GM12874 (cell line): ENCODE measurements at regions not wholly inside any gene's neighbourhood (a gene's known extent, or its start where the extent isn't known, plus 50 kb on each side); places are given as distances from the start of the nearest gene placed in this dataset.

Source experiments
- CTCF ChIP-seq: IDR thresholded peaks from 2 replicates; pipeline ENCODE4 v1.5.1; 2011; ENCODE audit warnings: low read depth, mild to moderate bottlenecking, control low read depth, low read length, moderate library complexity; ENCODE audit not compliant: insufficient read depth

- no peak for TF ChIP-seq CTCF
Measured at GRCh38 chr2:133733901-133734255, 165.6 kb upstream of the NCKAP5 start.

- no peak for TF ChIP-seq CTCF
Measured at GRCh38 chr2:133734716-133735495, 166.6 kb upstream of the NCKAP5 start.

- TF ChIP-seq CTCF, result no peak
Measured at GRCh38 chr2:133736674-133737073, 168.4 kb upstream of the NCKAP5 start.

GRCh38 chr2:133737242-133737993, 169.2 kb upstream of the NCKAP5 start:
- no peak for TF ChIP-seq CTCF

- TF ChIP-seq CTCF, result no peak
Measured at GRCh38 chr2:133739039-133739438, 170.8 kb upstream of the NCKAP5 start.

- no peak for TF ChIP-seq CTCF
Measured at GRCh38 chr2:133740500-133740899, 172.2 kb upstream of the NCKAP5 start.

- no peak for TF ChIP-seq CTCF
Measured at GRCh38 chr2:133748007-133748700, 179.9 kb upstream of the NCKAP5 start.
